Transverse colon (tissue), 4 donors: ENCODE measurements at regions not wholly inside any gene's neighbourhood (a gene's known extent, or its start where the extent isn't known, plus 50 kb on each side); places are given as distances from the start of the nearest gene placed in this dataset.

ENCODE experiments used
- DNase-seq: peaks from one replicate; pipeline ENCODE4 v3.0.0-alpha.2; 2019
- H3K27ac ChIP-seq, 4 donors: fragments of 200-600 bp; sonication (generic); 2 replicates each; pipeline ENCODE4 v1.5.1; 2016 to 2018; ENCODE audit warnings: inconsistent platforms in 4 of 4
- H3K27me3 ChIP-seq: fragments of 200-600 bp; sonication (generic); 2 replicates; pipeline ENCODE4 v1.5.1; 2017; ENCODE audit warnings: inconsistent platforms
- H3K36me3 ChIP-seq, 4 donors: fragments of 200-600 bp; sonication (generic); 2 replicates each; pipeline ENCODE4 v1.5.1; 2017 to 2019; ENCODE audit warnings: inconsistent platforms in 4 of 4
- H3K4me1 ChIP-seq, 4 donors: fragments of 200-600 bp; sonication (generic); 2 replicates each; pipeline ENCODE4 v1.5.1; 2017 to 2020; ENCODE audit warnings: inconsistent platforms in 4 of 4
- H3K4me3 ChIP-seq, 4 donors: fragments of 200-600 bp; sonication (generic); 1 replicate in 1 of 4; 2 replicates in 3 of 4; pipeline versions ENCODE4 v1.5.1 to v1.6.1; 2017 to 2019; ENCODE audit warnings: inconsistent platforms in 4 of 4
- H3K9me3 ChIP-seq, 2 donors: fragments of 200-600 bp; sonication (generic); 2 replicates each; pipeline ENCODE4 v1.5.1; 2017 to 2019; ENCODE audit warnings: inconsistent platforms in 2 of 2
- CTCF ChIP-seq, 5 experiments: fragments of 200-600 bp in 3 of 5; fragments of 450-650 bp in 2 of 5; sonication (generic) in 3 of 5; IDR thresholded peaks; 1 replicate in 2 of 5; 2 replicates in 3 of 5; pipeline ENCODE4 v1.5.1; 2016 to 2017; ENCODE audit warnings: antibody characterized with exemption in 5 of 5, inconsistent platforms in 3 of 5, mild to moderate bottlenecking in 2 of 5, moderate library complexity in 1 of 5
- EP300 ChIP-seq: sonication (generic); formaldehyde crosslinking; IDR thresholded peaks from one replicate; pipeline ENCODE4 v1.6.1; 2017; ENCODE audit warnings: antibody characterized with exemption, low read depth
- POLR2A ChIP-seq: fragments of 450-650 bp; IDR thresholded peaks from one replicate; pipeline ENCODE4 v1.6.1; 2016; ENCODE audit warnings: antibody characterized with exemption, mild to moderate bottlenecking, moderate library complexity
- POLR2AphosphoS5 ChIP-seq, 3 donors: sonication (generic); formaldehyde crosslinking; IDR thresholded peaks; one replicate each; pipeline ENCODE4 v1.6.1; 2016; ENCODE audit warnings: antibody characterized with exemption in 3 of 3
- WGBS, 2 donors: methylation state at CpG; one replicate each; pipeline ENCODE4 v1.1.5; 2018; ENCODE audit warnings: low coverage in 1 of 2; 5-methylcytosine and 5-hydroxymethylcytosine counted together
- in situ Hi-C, 4 donors: fragments of 200-750 bp; cut with MboI; loops; one replicate each; pipeline versions ENCODE4 v1.15.0 to v1.15.1; 2017; ENCODE audit warnings: low sequenced_read_pairs in 3 of 4, low pct_ligation_motif_present in 1 of 4, low pct_unique_long_range_greater_than_20kb in 1 of 4
- intact Hi-C: fragments of 100-400 bp; cut with DNase I; formaldehyde crosslinking; loops from one replicate; pipeline ENCODE4 v1.15.1; 2023; ENCODE audit warnings: low total_unique reads

DNA sequence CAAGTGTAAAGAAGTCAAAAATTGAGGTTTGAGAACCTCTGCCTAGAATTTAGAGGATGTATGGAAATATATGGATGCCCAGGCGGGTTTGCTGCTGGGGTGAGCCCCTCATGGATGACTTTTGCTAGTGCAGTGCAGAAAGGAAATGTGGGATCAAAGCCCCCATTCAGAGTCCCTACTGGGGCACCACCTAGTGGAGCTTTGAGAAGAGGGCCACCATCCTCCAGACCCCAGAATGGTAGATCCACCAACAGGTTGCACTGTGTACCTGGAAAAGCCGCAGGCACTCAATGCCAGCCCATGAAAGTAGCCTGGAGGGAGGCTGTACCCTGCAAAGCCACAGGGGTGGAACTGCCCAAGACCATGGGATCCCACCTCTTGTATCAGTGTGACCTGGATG is 330.7 kb upstream of the DPYD start:
- in situ Hi-C loops (no loop called here), intact Hi-C loops (no loop called here)
- TF ChIP-seq POLR2AphosphoS5 (IDR thresholded peaks at IDR 0.05) (no peak), POLR2A (no peak), EP300 (no peak), CTCF (IDR thresholded peaks at IDR 0.05) (no peak)
- Histone ChIP-seq H3K4me1 (no peaks in the 10 kb centered on the region), H3K4me3 (no peak overlapping the region), H3K27ac (no peak overlapping the region), H3K27me3 (no peaks in the 10 kb centered on the region), H3K9me3 (no peaks in the 10 kb centered on the region), H3K36me3 (no peaks in the 10 kb centered on the region)
- 86 to 100% methylated on average over 1 to 2 of the region's 2 CpGs for WGBS, 2 donors
- no peak for DNase-seq

DNA sequence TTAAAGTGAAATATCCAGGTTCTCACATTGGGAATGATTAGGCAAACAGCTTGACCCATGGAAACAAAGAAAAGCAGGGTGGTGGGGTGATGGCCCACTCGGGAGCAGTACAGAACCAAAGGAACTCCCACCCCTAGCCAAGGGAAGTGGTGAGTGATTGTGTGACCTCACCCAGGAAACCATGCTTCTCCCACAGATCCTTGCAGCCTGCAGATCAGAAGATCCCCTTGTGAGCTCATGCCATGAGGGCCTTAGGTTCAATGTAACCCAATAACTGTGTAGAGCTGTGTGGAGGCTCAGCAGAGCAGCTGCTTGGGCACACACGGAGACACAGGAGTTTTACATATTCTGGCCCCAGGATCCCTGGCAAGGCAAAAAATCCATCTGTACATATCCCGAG is 311.8 kb upstream of the DPYD start:
- Histone ChIP-seq H3K27ac (no peak overlapping the region), H3K36me3 (no peaks in the 10 kb centered on the region), H3K4me3 (no peak overlapping the region), H3K27me3 (no peaks in the 10 kb centered on the region), H3K9me3 (peaks cover 0 to 4% of the 10 kb centered on the region in 2 donors), H3K4me1 (no peaks in the 10 kb centered on the region)
- no peak for TF ChIP-seq POLR2AphosphoS5 (IDR thresholded peaks at IDR 0.05)
- in situ Hi-C loops (no loop called here), intact Hi-C loops (no loop called here)
- WGBS, 2 donors, result 14 to 61% methylated on average over 1 to 3 of the region's 3 CpGs
- DNase-seq, result no peak

DNA sequence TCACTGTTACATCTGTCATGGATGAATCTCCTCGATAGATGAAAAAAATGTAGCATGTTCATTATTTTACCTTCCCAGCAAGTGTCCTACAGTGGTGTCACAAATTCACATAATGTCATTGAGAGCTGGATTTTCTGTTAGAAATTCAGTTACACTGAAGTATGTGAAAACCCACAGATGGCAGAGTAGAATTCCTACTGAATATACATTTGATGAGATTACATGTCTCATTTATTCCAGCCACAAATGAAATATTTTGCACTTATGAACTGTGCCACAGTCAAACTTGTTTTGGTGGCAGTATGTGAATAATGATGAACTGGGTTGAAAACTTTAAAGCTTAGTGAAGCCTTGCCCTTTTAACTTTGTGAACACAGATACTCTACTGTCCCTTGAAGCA is 301.9 kb upstream of the DPYD start:
- intact Hi-C loops, result no loop called here
- no peaks in the 10 kb centered on the region for H3K27me3 ChIP-seq
- no peak for DNase-seq
- in situ Hi-C loops, result no loop called here
- TF ChIP-seq POLR2AphosphoS5 (IDR thresholded peaks at IDR 0.05) (no peak), POLR2A (no peak), EP300 (no peak), CTCF (IDR thresholded peaks at IDR 0.05) (no peak)
- no peaks in the 10 kb centered on the region for H3K9me3 ChIP-seq
- WGBS, 2 donors, result 80 to 100% methylated on average over 1 of the region's 1 CpG
- H3K36me3 ChIP-seq, result no peaks in the 10 kb centered on the region
- no peak overlapping the region for H3K27ac ChIP-seq
- H3K4me1 ChIP-seq, result no peaks in the 10 kb centered on the region
- H3K4me3 ChIP-seq, result no peak overlapping the region

GRCh38 chr1:98221923-98222322 is 301.1 kb upstream of the DPYD start:
- Histone ChIP-seq H3K4me1 (no peaks in the 10 kb centered on the region), H3K4me3 (no peak overlapping the region), H3K27ac (no peak overlapping the region), H3K9me3 (no peaks in the 10 kb centered on the region), H3K27me3 (no peaks in the 10 kb centered on the region), H3K36me3 (no peaks in the 10 kb centered on the region)
- WGBS, 2 donors, result 70% methylated on average over 3 of the region's 3 CpGs
- DNase-seq, result no peak
- intact Hi-C loops (no loop called here), in situ Hi-C loops (no loop called here)
- no peak for TF ChIP-seq POLR2A
- TF ChIP-seq POLR2AphosphoS5 (IDR thresholded peaks at IDR 0.05), result no peak
- TF ChIP-seq EP300, result no peak
- TF ChIP-seq CTCF (IDR thresholded peaks at IDR 0.05), result no peak

DNA sequence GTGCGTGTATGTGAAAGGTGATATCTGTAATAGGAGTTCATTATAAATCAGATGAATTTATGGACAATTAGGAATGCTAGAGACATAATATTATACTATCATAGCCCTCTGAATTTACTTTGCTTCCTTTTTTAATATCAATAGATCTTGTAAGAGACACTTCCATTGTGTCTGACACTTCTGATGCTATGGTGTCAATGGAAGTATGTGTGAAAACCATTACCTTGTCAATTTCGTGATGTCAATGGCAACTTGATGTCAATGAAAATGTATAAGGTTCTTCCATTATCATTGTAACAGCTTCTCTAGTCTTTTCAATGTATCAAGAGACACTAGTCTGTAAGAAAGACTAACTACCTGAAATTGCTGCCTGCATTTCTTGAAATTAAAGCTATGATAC is 296.8 kb upstream of the DPYD start:
- H3K27me3 ChIP-seq, result no peaks in the 10 kb centered on the region
- DNase-seq, result no peak
- no peak overlapping the region for H3K27ac ChIP-seq
- TF ChIP-seq POLR2A, result no peak
- TF ChIP-seq EP300, result no peak
- no peak for TF ChIP-seq POLR2AphosphoS5 (IDR thresholded peaks at IDR 0.05)
- TF ChIP-seq CTCF (IDR thresholded peaks at IDR 0.05), result no peak
- intact Hi-C loops, result no loop called here
- H3K4me1 ChIP-seq, result no peaks in the 10 kb centered on the region
- WGBS, 2 donors, result 65 to 76% methylated on average over 2 of the region's 2 CpGs
- no peak overlapping the region for H3K4me3 ChIP-seq
- H3K36me3 ChIP-seq, result no peaks in the 10 kb centered on the region
- no peaks in the 10 kb centered on the region for H3K9me3 ChIP-seq
- in situ Hi-C loops, result no loop called here
